Fibroblast of gingiva (primary cell): ENCODE measurements at regions not wholly inside any gene's neighbourhood (a gene's known extent, or its start where the extent isn't known, plus 50 kb on each side); places are given as distances from the start of the nearest gene placed in this dataset.
"Not testable (repeated sequence)": the region's sequence is repeated elsewhere in the genome, so short reads cannot be mapped to it uniquely, and the experiment has no call there.

Source experiments
- DNase-seq: peaks from one replicate; pipeline ENCODE4 v3.0.0-alpha.2; 2011; ENCODE audit warnings: low read depth

- DNase-seq: not testable (repeated sequence)
Measured at GRCh38 chr4:162465356-162465755, 301.6 kb upstream of the FSTL5 start.

- DNase-seq: no peak
Measured at GRCh38 chr4:162461952-162462351, 298.2 kb upstream of the FSTL5 start.

GRCh38 chr4:162458051-162458450 lies 294.3 kb upstream of the FSTL5 start:
- no peak for DNase-seq

GRCh38 chr4:162457071-162457865 lies 293.5 kb upstream of the FSTL5 start:
- no peak for DNase-seq

- no peak for DNase-seq
Measured at GRCh38 chr4:162456106-162456505, 292.3 kb upstream of the FSTL5 start.

- no peak for DNase-seq
Measured at GRCh38 chr4:162450531-162451035, 286.8 kb upstream of the FSTL5 start.

- no peak for DNase-seq
Measured at GRCh38 chr4:162443510-162443909, 279.7 kb upstream of the FSTL5 start.

- DNase-seq: no peak
Measured at GRCh38 chr4:162442128-162442527, 278.3 kb upstream of the FSTL5 start.

GRCh38 chr4:162422312-162422711 lies 258.5 kb upstream of the FSTL5 start:
- DNase-seq: no peak

GRCh38 chr4:162410854-162411253 lies 247.1 kb upstream of the FSTL5 start:
- no peak for DNase-seq

- no peak for DNase-seq
Measured at GRCh38 chr4:162409048-162409447, 245.2 kb upstream of the FSTL5 start.

GRCh38 chr4:162408309-162408708 lies 244.5 kb upstream of the FSTL5 start:
- DNase-seq: no peak

- no peak for DNase-seq
Measured at GRCh38 chr4:162406637-162407365, 243.0 kb upstream of the FSTL5 start.

GRCh38 chr4:162403932-162404331 lies 240.1 kb upstream of the FSTL5 start:
- DNase-seq: no peak

GRCh38 chr4:162403419-162403818 lies 239.6 kb upstream of the FSTL5 start:
- DNase-seq: no peak

GRCh38 chr4:162401021-162401420 lies 237.2 kb upstream of the FSTL5 start:
- no peak for DNase-seq

- no peak for DNase-seq
Measured at GRCh38 chr4:162392946-162393345, 229.1 kb upstream of the FSTL5 start.

GRCh38 chr4:162366146-162366545 lies 202.3 kb upstream of the FSTL5 start:
- no peak for DNase-seq

- no peak for DNase-seq
Measured at GRCh38 chr4:162364651-162365050, 200.9 kb upstream of the FSTL5 start.

GRCh38 chr4:162360369-162361149 lies 196.8 kb upstream of the FSTL5 start:
- no peak for DNase-seq

GRCh38 chr4:162356181-162356580 lies 192.4 kb upstream of the FSTL5 start:
- DNase-seq: no peak

GRCh38 chr4:162352580-162353107 lies 188.8 kb upstream of the FSTL5 start:
- no peak for DNase-seq
